K562 (cell line): ENCODE measurements at regions not wholly inside any gene's neighbourhood (a gene's known extent, or its start where the extent isn't known, plus 50 kb on each side); places are given as distances from the start of the nearest gene placed in this dataset.
A peak's percentile ranks its signal among the peaks of the same experiment; 100 is the strongest.

Experiments used
- ATAC-seq: fragments of 200-7000 bp; cut with Tn5 transposase; 3 replicates; pipeline ENCODE4 v1.9.1; 2020; ENCODE audit warnings: moderate library complexity
- BruUV-seq: library from RNA; stranded (reverse); fragments of 400-500 nt; replicated peaks from 2 replicates; lab custom pipeline; 2021; lab: Mats Ljungman, UMichigan
- CTCF ChIA-PET: fragments of 300-600 bp; formaldehyde crosslinking; extraction: SDS; loops from one replicate; lab custom pipeline; 2021; ENCODE audit warnings: low intra/inter-chr PET ratio; lab: Yijun Ruan, JAX
- POLR2A ChIA-PET: fragments of 300-600, 350-650 bp; sonication (Branson Sonifier 250); formaldehyde crosslinking; extraction: SDS; loops from one replicate; lab custom pipeline; 2021; ENCODE audit warnings: antibody characterized with exemption, inconsistent platforms; lab: Yijun Ruan, JAX
- DNase-seq, 4 experiments: peaks; one replicate each; pipeline versions ENCODE4 v3.0.0 to v3.0.0-alpha.2; 2011 to 2018; ENCODE audit warnings: low spot score in 3 of 4, mixed read lengths in 3 of 4; ENCODE audit errors: extremely low read depth in 1 of 4
- FAIRE-seq: peaks from 2 replicates; lab custom pipeline; 2011; peaks lifted over from hg19 to GRCh38; lab: Jason Lieb, UNC
- H2AFZ ChIP-seq: 2 replicates; pipeline ENCODE4 v1.6.0; 2011; ENCODE audit warnings: low read depth, low read length, control low read depth, inconsistent platforms
- H3K27ac ChIP-seq: fragments of 200-600 bp; 3 replicates; pipeline ENCODE4 v1.8.0; 2011; ENCODE audit warnings: low read depth, mild to moderate bottlenecking, control low read depth, inconsistent platforms, low read length, moderate library complexity, mixed read lengths; ENCODE audit errors: extremely low read depth
- H3K27me3 ChIP-seq, 2 experiments: fragments of 300-600 bp in 1 of 2; 2 replicates in 1 of 2; 3 replicates in 1 of 2; pipeline versions ENCODE4 v1.6.0 to v1.8.0; 2011; ENCODE audit warnings: inconsistent platforms in 2 of 2, low read length in 2 of 2, mild to moderate bottlenecking in 1 of 2, mixed read lengths in 1 of 2, moderate library complexity in 1 of 2; ENCODE audit not compliant: control insufficient read depth in 2 of 2, insufficient read depth in 2 of 2
- H3K36me3 ChIP-seq: fragments of 300-600 bp; 3 replicates; pipeline ENCODE4 v1.8.0; 2011; ENCODE audit warnings: mild to moderate bottlenecking, low read length, inconsistent platforms; ENCODE audit not compliant: control insufficient read depth, insufficient read depth
- H3K4me1 ChIP-seq, 2 experiments: fragments of 200-600 bp in 1 of 2; replicated peaks in 1 of 2; 2 replicates in 1 of 2; 3 replicates in 1 of 2; pipeline versions ENCODE4 v1.5.1 to v1.8.0; 2011; ENCODE audit warnings: inconsistent platforms in 2 of 2, low read length in 2 of 2, mild to moderate bottlenecking in 1 of 2, mixed read lengths in 1 of 2, moderate library complexity in 1 of 2; ENCODE audit not compliant: control insufficient read depth in 2 of 2, insufficient read depth in 2 of 2
- H3K4me2 ChIP-seq: 2 replicates; pipeline ENCODE4 v1.6.1; 2011; ENCODE audit warnings: low read length, control low read depth, inconsistent platforms, mixed read lengths; ENCODE audit not compliant: insufficient read depth
- H3K4me3 ChIP-seq: fragments of 200-600 bp; sonication (generic), shearing (Covaris generic); 2 replicates; pipeline ENCODE4 v1.5.1; 2016; ENCODE audit warnings: control low read depth, inconsistent platforms
- H3K79me2 ChIP-seq: fragments of 200-600 bp; 3 replicates; pipeline ENCODE4 v1.8.0; 2011; ENCODE audit warnings: low read length, inconsistent platforms; ENCODE audit not compliant: control insufficient read depth, insufficient read depth
- H3K9ac ChIP-seq, 2 experiments: 2 replicates each; pipeline versions ENCODE4 v1.6.0 to v1.6.1; 2011; ENCODE audit warnings: low read depth in 2 of 2, low read length in 2 of 2, control low read depth in 1 of 2, inconsistent platforms in 1 of 2, mild to moderate bottlenecking in 1 of 2, mixed read lengths in 1 of 2; ENCODE audit not compliant: insufficient read depth in 1 of 2
- H3K9me1 ChIP-seq: one replicate; pipeline ENCODE4 v1.6.0; 2011; ENCODE audit warnings: inconsistent platforms, mild to moderate bottlenecking, low read length, moderate library complexity; ENCODE audit not compliant: control insufficient read depth, insufficient read depth
- H3K9me3 ChIP-seq: replicated peaks from 2 replicates; pipeline ENCODE4 v1.5.1; 2011; ENCODE audit warnings: low read depth, low read length, inconsistent platforms; ENCODE audit not compliant: control insufficient read depth, insufficient read depth
- H4K20me1 ChIP-seq: replicated peaks from 2 replicates; pipeline ENCODE4 v1.6.1; 2011; ENCODE audit warnings: low read length, inconsistent platforms, mixed read lengths; ENCODE audit not compliant: control insufficient read depth, insufficient read depth
- ARID2 ChIP-seq: fragments of 450-650 bp; IDR thresholded peaks from 2 replicates; pipeline ENCODE4 v1.6.1; 2017; ENCODE audit warnings: antibody characterized with exemption, mild to moderate bottlenecking
- HLTF ChIP-seq: fragments of 450-650 bp; IDR thresholded peaks from 2 replicates; pipeline ENCODE4 v1.6.1; 2016
- ZNF24 ChIP-seq: fragments of 450-650 bp; IDR thresholded peaks from 2 replicates; pipeline ENCODE4 v1.6.1; 2016
- WGBS: fragments of 100-300 bp; shearing (Covaris generic); methylation state at CpG from one replicate; pipeline ENCODE4 v1.1.6; 2016; ENCODE audit warnings: low coverage, mixed read lengths; ENCODE audit not compliant: insufficient coverage; ENCODE audit errors: missing lambda C conversion rate; 5-methylcytosine and 5-hydroxymethylcytosine counted together
- in situ Hi-C: fragments of 300-500 bp; cut with MboI; formaldehyde crosslinking; loops from 4 replicates; pipeline ENCODE4 v1.15.0; 2018; ENCODE audit warnings: inconsistent platforms, mixed read lengths
- intact Hi-C: fragments of 100-400 bp; cut with micrococcal nuclease; formaldehyde crosslinking; loops from 2 replicates; pipeline ENCODE4 v1.14.2; 2022
- TF ChIP-seq, protein P1 (sequence below): fragments of 450-650 bp; IDR thresholded peaks from 2 replicates; pipeline ENCODE4 v1.6.1; 2016; ENCODE audit warnings: low read depth, mild to moderate bottlenecking, moderate library complexity
- TF ChIP-seq, protein P2 (sequence below): fragments of 450-650 bp; IDR thresholded peaks from 2 replicates; pipeline ENCODE4 v1.6.1; 2014; ENCODE audit warnings: low read depth, mild to moderate bottlenecking, moderate library complexity, borderline replicate concordance

DNA sequence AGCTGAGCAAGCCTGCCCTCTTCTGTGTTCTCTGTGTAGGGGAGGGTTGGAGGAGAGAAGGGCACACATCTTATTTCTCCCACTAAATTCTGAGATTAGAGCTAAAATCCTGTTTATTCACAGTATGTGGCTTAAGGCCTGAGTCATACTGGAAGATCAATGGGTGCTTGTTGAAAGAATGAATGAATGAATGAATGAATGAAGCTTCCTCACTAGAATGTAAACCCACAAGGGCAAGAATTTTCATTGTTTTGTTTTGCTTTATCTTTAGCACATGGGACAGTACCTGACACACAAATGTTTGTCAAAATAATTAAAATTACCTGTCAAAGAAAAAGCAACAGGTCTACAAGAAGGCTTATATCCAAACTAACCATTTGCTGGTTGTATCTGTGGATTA, 50.6 kb upstream of the PAK1 start:
- Histone ChIP-seq H3K9me3 (no peaks in the 10 kb centered on the region), H3K79me2 (no peaks in the 10 kb centered on the region), H3K4me1 (no peaks in the 10 kb centered on the region), H3K27me3 (no peaks in the 10 kb centered on the region; a peak in 1 of 5 replicates), H3K36me3 (no peaks in the 10 kb centered on the region), H3K9me1 (no peaks in the 10 kb centered on the region), H3K27ac (no peak overlapping the region), H4K20me1 (no peaks in the 10 kb centered on the region), H2AFZ (no peak overlapping the region), H3K4me2 (no peak overlapping the region), H3K9ac (no peak overlapping the region), H3K4me3 (no peak overlapping the region)
- CTCF ChIA-PET, result no interaction called here
- no peak for ATAC-seq
- TF ChIP-seq ZNF24 (peak; percentile 74; the same call in 1 of the 2 replicates), ARID2 (no peak)
- in situ Hi-C loops, result no loop called here
- no peak for DNase-seq
- intact Hi-C loops, result no loop called here
- POLR2A ChIA-PET, result no interaction called here
- BruUV-seq, result no TSS peak
- FAIRE-seq, result no peak

DNA sequence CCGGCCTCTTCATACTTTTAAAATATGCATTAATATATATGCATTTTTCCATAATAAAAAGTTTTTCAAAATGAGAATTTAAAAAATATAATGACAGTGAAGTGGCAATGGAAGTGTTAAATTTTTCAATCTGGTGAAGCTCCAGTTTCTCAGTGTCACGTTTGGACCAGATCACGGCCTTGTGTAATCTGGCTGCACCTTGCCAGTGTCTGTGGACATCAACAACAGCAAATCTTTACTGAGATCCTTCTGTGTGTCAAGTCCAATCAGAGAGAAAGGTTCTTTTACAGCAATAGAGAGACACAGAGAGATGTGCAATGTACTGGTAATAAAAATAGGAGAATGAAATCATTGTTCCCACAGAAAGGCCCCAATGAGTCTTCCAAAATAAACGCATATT, 49.8 kb upstream of the PAK1 start:
- ATAC-seq (no peak), DNase-seq (no peak), FAIRE-seq (no peak)
- H3K4me2 ChIP-seq, result no peak overlapping the region
- BruUV-seq, result no TSS peak
- H3K9ac ChIP-seq, result no peak overlapping the region
- H3K27me3 ChIP-seq, result no peaks in the 10 kb centered on the region; a peak in 1 of 5 replicates
- 0% methylated on average over 4 of the region's 4 CpGs for WGBS
- intact Hi-C loops (no loop called here), in situ Hi-C loops (no loop called here)
- ChIA-PET POLR2A (no interaction called here), CTCF (no interaction called here)
- H3K4me1 ChIP-seq, result no peaks in the 10 kb centered on the region
- no peaks in the 10 kb centered on the region for H3K36me3 ChIP-seq
- no peaks in the 10 kb centered on the region for H4K20me1 ChIP-seq
- no peak overlapping the region for H2AFZ ChIP-seq
- H3K79me2 ChIP-seq, result no peaks in the 10 kb centered on the region
- H3K4me3 ChIP-seq, result no peak overlapping the region
- no peak overlapping the region for H3K27ac ChIP-seq
- TF ChIP-seq, protein P1, sequence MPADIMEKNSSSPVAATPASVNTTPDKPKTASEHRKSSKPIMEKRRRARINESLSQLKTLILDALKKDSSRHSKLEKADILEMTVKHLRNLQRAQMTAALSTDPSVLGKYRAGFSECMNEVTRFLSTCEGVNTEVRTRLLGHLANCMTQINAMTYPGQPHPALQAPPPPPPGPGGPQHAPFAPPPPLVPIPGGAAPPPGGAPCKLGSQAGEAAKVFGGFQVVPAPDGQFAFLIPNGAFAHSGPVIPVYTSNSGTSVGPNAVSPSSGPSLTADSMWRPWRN, result no peak
- no peak for TF ChIP-seq HLTF
- TF ChIP-seq, protein P2, sequence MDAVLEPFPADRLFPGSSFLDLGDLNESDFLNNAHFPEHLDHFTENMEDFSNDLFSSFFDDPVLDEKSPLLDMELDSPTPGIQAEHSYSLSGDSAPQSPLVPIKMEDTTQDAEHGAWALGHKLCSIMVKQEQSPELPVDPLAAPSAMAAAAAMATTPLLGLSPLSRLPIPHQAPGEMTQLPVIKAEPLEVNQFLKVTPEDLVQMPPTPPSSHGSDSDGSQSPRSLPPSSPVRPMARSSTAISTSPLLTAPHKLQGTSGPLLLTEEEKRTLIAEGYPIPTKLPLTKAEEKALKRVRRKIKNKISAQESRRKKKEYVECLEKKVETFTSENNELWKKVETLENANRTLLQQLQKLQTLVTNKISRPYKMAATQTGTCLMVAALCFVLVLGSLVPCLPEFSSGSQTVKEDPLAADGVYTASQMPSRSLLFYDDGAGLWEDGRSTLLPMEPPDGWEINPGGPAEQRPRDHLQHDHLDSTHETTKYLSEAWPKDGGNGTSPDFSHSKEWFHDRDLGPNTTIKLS, result no peak
- H3K9me1 ChIP-seq, result no peaks in the 10 kb centered on the region
- no peaks in the 10 kb centered on the region for H3K9me3 ChIP-seq
